SK-N-DZ (cell line): ENCODE measurements at regions not wholly inside any gene's neighbourhood (a gene's known extent, or its start where the extent isn't known, plus 50 kb on each side); places are given as distances from the start of the nearest gene placed in this dataset.

Experiments used
- DNase-seq: peaks from one replicate; pipeline ENCODE4 v3.0.0-alpha.2; 2015; ENCODE audit warnings: low spot score

- DNase-seq = peak; percentile 73
These were observed 301.7 kb upstream of the ZFP64 start for GRCh38 chr20:52493171-52493721.

GRCh38 chr20:52490711-52491430, 299.3 kb upstream of the ZFP64 start:
- no peak for DNase-seq

DNA sequence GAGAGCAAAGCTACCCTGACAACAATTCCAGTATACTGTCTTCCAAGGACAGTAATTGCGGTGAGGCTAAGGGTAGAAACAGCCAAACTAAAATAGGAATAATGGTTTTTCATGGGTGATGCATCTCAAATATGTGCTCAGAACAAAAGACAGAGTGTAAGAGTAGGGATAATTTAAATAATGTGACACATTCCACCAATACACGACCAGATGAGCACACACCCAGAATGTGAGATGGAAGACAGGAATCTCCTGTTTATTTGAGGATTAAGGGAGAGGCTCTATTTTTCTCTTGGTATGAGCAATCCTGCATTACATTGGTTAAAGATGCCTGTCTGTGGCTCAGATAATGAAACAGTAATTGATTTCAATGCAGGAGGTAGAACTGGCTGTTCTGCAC, 292.9 kb upstream of the ZFP64 start:
- no peak for DNase-seq

- DNase-seq = no peak
These were observed 291.8 kb upstream of the ZFP64 start for GRCh38 chr20:52483382-52483781.

GRCh38 chr20:52482044-52482443, 290.5 kb upstream of the ZFP64 start:
- no peak for DNase-seq

DNA sequence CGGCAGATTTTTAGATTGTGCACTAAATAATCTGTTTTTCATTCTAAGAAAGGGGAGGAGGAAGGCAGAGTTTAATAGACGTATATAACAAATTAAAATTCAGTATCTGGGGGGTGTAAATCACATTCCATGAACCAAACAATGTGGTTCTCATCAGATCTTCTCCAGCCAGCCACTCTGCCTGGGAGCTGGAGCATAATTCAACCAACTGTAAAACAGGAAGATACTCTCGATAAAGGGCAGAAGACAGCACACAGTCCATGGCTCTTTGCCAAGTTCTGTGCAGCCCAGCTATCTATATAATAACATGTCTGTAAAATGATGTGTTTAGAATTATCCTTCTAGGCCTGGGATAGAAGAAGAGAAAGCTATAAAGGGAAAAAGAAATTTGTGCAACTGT, 289.9 kb upstream of the ZFP64 start:
- peak; percentile 38 for DNase-seq

- DNase-seq = no peak
These were observed 284.6 kb upstream of the ZFP64 start for GRCh38 chr20:52476074-52476750.

DNA sequence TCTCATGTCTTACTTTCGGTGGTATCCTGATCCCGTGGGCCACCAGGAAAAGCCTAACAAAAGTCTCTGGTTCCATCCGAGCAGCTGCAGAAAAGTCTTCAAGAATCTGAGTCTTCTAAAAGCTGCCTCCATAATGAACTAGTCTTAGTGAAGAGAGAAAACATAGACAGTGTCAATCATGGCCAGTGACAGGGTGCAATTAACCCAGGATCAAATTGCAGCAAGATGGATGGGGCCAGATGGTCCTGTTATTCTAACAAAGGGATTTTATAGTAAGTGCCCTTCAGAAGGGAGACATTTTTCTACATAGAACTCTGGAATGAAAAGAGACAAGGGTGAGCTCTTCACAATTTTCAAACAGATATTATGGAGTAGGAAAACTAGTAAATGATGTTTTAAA, 281.6 kb upstream of the ZFP64 start:
- peak; percentile 51 for DNase-seq

DNA sequence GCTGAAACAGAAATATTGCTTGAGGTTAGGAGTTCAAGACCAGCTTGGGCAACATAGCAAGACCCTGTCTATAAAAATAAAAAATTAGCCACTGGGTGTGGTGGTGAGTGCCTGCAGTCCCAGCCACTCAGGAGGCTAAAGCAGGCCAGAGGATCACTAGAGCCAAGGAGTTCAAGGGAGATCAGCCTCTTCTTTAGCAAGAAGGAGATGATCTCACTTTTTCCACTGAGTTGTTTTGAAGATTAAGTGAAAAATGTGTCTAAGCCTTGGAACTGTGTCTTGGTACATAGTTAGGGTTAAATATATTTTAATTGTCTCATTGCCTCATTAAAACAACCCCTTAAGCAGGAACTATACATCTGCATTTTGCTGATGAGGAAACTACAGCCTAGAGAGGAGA, 279.0 kb upstream of the ZFP64 start:
- DNase-seq = no peak

DNA sequence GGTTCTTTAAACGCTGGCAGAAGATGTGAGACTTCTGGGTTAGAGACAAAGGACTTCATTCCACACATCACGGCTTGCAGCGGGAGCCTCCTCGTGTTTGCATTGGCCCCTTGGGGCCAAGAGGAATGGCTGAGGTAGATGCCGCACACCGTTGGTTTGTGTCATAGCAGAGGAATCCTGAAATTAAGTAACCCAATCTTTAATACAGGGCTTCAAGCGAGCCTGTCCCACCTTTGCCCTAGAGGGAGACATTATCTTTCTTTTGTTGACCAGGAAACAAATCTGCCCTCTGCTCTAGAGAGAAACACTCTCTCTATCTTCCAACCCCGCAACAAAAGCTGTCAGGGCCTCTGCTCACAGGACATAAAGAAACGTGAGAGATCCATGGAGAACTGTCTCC, 277.5 kb upstream of the ZFP64 start:
- no peak for DNase-seq

DNA sequence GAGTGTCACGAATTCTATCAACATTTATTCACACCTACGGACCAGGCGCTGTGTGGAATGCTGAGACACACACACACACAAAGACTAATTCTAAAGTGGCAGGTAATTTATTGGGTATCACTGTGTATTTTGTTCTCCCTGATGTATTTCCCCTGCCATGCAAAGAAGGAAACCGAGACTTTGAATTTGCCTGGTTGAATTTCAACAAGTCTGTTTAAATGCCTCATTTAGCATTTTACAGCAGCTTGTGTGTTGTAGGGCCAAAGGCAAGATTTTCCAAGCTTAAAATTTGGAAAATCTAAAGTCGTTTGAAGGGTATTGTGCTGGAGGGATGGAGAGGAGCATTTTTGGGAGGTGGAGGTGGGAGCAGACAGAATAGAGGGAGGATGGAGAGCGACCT, 274.4 kb upstream of the ZFP64 start:
- no peak for DNase-seq

DNA sequence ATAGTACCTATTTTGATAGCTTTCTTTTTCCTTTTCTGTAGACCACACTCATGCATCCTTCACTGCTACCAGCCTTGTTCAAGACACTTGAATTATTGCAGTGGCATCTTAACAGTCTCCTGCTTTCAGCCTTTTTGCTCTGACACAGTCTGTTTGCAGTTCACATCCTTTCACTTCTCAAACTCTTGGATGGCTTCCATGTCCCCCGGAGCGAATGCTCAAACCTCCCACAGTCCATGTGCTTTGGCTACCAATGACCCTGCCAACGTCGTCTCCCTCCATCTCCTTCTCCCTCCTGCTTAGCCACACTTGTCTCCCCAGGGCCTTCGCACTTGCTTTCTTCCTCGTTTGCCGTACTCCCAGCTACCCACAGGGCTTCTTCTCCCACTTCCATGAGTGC, 270.0 kb upstream of the ZFP64 start:
- no peak for DNase-seq

DNA sequence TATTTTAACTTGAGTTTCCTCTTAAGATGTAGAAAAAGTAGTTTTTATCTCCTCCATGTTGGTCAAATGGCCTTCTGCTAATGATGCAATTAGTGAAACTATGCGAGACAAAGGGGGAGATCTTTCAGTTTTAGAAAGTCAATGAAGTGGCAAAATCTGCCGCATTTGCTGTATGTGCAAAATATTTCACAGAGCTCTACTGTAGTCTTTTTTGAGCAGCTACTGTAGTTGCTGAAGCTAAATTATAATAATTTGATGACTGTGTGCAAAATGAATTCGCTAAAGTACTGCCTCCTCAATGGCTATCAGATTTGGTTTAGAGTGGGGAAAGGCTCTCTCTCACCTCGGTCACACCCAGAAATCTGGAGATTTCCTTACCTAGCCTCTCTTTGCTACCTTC, 267.6 kb upstream of the ZFP64 start:
- no peak for DNase-seq

DNA sequence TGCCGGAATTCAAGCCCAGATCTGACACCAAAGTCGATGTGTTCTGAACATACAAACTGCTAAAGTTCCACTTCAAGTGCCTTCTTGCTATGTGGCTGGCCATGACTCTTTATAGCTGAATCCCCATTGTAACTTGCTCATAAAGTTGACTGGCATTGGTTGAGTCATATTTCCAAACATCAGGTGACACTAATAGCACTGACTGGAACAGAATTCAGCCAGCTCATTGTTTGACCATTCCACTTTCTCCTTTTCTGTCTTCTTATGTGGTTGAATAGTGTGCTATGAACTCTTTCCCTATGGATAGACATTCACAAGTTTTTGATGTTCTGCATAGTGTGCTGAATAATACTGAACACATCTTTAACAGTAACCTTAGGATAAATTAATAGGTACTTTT, 266.2 kb upstream of the ZFP64 start:
- DNase-seq = no peak

DNA sequence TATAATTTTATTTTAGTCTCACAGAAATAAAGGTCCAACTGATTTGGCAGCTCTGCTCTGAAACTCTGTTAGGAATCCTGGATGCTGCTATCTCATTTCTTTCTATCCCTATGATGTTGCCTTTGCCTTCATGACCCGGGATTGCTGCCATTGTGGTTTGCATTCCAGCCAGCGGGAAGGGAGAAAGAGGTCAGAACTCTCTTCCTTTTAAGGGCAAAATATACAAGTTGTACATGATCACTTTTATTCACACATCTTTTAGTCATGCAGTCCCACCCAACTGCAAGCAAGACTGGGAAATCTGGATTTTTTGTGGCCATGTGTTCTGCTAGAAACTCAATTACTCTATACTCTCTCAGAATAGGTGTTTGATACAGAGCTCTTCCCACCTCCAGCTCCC, 263.1 kb upstream of the ZFP64 start:
- DNase-seq = no peak

DNA sequence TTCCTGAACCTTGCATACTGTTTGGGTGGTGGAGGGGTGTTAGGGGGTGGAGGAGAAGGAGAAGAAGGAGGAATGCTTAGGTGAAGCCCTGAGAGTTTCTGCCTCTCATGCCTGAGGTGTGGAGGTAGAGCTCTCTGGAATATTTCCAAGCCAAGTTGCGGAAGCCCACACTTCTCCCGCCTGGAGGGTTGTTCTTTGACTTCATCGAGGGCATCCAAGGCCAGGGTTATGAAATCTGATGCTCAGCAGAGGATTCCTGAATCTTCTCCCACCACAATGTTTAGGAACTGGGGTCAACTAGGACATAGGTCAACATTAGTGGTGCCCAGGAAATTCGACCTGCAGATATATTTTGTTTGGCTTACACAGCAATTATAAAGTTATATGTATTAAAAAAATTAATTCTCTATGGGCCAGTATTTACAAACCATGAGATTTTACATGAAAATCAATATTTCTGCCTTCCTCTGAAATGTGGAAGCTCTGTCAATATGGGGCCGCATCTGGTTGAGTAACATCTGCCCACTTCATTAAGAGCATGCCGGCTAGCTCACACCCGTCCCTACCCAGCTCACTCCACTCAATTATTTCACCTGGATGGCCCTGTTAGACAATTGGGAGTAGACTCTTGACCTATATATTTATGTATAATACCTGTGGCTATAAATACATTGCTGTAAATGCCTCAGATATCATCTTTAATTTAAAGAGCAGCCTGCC, 257.1 kb upstream of the ZFP64 start:
- no peak for DNase-seq

- DNase-seq = no peak
These were observed 255.6 kb upstream of the ZFP64 start for GRCh38 chr20:52447225-52447551.

GRCh38 chr20:52446421-52447224, 255.0 kb upstream of the ZFP64 start:
- no peak for DNase-seq

DNA sequence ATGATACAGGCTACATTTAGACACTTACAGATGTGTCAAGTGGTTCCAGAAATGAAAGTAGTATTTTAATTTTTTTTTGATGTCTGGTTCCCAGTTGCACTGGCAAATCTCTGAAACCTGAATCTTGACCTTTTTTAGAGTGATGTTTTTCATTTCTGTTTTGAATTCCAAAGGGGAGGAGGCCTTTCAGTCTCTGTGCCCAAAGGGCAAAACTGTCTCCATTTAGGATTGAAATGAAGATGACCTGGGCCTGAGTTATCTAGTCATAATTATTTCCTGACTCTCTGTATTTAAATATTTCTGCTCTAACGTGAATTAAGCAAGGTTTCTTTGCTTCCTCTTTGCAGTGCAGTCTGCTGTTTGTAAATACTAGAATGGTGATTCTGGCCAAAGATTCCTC, 252.9 kb upstream of the ZFP64 start:
- DNase-seq = no peak

DNA sequence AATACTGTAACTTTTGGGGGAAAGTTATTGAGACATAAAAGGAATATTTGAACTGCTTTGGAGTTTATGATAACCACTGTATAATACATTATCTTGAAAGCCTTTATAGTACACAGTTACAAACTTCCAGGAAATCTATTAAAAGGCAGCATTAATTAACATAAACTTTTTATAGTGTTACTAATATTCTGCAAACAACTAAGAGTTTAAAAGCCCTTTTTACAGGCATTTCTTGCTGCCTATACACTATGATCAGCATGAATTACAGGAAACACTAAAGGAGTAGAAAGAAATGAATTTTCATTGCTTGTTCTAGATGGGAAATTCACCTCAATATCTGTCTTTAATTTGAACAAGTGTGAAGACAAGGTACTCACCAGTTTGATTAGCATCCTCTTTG, 252.3 kb upstream of the ZFP64 start:
- no peak for DNase-seq

DNA sequence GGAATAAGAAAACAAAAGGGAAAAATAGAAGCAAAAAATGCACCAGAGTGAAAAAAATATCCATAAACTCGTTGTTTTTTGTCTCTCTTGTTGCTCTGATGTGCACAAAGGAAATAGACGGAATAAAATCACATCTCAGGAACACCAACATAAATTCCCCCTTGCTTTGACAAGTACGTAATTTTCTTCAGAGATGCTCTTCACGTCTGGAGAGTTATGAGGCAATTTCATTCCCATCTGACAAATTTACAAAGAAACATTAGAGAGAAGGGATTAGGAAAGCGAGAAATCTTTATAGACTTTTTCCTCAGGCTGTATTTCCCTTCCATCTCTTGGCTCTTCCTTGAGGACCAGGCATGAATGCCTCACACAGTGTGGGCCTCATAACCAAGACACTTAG, 250.1 kb upstream of the ZFP64 start:
- no peak for DNase-seq

DNA sequence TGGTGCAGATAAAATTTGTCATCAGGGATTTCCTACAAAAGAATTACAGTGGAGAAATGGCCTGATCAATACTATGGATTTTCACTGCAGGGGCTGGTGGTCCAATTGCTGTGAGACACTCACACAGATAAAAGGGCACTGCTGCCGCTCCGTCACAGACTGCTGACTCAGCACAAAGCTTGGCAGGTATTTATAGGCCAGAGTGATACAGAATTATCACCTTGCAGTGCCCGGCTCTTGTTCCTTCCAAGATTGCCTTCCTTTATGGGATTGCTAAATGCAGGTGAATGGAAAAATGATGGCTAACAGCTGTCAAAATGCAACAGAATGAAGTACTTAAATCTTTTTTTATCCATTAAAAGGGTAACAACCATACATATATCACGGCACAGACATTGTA, 247.8 kb upstream of the ZFP64 start:
- no peak for DNase-seq
